ENCODE measurements at regions not wholly inside any gene's neighbourhood (a gene's known extent, or its start where the extent isn't known, plus 50 kb on each side); places are given as distances from the start of the nearest gene placed in this dataset.
"Not testable (repeated sequence)": the region's sequence is repeated elsewhere in the genome, so short reads cannot be mapped to it uniquely, and the experiment has no call there.

DNA sequence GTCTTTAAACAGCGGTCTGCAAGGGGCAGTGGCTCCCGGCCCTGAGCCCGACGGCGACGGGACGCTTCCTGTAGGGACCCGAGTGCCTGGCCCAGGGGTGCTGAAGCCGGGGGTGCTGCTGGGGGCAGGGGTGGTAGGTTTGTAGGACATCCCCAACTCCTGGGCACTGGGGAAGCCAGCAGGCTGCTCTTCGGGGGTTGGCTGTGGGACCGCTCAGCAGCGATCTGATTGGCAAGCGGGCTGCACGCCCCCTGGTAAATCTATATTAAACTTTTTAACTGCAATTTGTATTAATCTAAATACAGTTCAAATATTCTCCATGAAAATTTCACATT is 1510.0 kb downstream of the FOXD4L5 start:
- TF ChIP-seq CTCF, POLR2A (IDR thresholded peaks at IDR 0.05): not testable (repeated sequence)
